ENCODE measurements at regions not wholly inside any gene's neighbourhood (a gene's known extent, or its start where the extent isn't known, plus 50 kb on each side); places are given as distances from the start of the nearest gene placed in this dataset.

DNA sequence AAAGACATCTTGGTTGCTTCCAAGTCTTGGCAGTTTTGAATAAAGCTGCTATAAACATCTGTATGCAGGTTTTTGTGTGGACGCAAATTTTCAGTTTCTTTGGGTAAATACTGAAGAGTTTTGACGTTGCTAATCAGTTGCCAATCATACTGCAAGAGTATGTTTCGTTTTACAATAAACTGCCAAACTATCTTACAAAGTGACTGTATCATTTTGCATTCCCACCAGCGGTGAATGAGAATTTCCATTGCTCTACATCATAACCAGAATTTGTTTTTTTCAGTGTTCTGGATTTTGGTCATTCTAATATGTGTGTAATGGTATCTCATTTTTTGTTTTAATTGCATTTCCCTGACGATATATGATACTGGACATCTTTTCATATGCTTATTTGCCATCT, 190.8 kb upstream of the PARP11 start:
- TF ChIP-seq EGR1 (IDR thresholded peaks at IDR 0.05) = no peak
- TF ChIP-seq TEAD4 (IDR thresholded peaks at IDR 0.05) = no peak
- TF ChIP-seq, protein P1, sequence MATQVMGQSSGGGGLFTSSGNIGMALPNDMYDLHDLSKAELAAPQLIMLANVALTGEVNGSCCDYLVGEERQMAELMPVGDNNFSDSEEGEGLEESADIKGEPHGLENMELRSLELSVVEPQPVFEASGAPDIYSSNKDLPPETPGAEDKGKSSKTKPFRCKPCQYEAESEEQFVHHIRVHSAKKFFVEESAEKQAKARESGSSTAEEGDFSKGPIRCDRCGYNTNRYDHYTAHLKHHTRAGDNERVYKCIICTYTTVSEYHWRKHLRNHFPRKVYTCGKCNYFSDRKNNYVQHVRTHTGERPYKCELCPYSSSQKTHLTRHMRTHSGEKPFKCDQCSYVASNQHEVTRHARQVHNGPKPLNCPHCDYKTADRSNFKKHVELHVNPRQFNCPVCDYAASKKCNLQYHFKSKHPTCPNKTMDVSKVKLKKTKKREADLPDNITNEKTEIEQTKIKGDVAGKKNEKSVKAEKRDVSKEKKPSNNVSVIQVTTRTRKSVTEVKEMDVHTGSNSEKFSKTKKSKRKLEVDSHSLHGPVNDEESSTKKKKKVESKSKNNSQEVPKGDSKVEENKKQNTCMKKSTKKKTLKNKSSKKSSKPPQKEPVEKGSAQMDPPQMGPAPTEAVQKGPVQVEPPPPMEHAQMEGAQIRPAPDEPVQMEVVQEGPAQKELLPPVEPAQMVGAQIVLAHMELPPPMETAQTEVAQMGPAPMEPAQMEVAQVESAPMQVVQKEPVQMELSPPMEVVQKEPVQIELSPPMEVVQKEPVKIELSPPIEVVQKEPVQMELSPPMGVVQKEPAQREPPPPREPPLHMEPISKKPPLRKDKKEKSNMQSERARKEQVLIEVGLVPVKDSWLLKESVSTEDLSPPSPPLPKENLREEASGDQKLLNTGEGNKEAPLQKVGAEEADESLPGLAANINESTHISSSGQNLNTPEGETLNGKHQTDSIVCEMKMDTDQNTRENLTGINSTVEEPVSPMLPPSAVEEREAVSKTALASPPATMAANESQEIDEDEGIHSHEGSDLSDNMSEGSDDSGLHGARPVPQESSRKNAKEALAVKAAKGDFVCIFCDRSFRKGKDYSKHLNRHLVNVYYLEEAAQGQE (IDR thresholded peaks at IDR 0.05; ENCODE audit: low read depth) = no peak
- TF ChIP-seq RAD21 (IDR thresholded peaks at IDR 0.05; ENCODE audit: low read depth) = no peak
- no peak for TF ChIP-seq YY1 (IDR thresholded peaks at IDR 0.05; ENCODE audit: low read depth)
- TF ChIP-seq TCF12 (IDR thresholded peaks at IDR 0.05; ENCODE audit: low read depth) = no peak
- TF ChIP-seq, protein P2, sequence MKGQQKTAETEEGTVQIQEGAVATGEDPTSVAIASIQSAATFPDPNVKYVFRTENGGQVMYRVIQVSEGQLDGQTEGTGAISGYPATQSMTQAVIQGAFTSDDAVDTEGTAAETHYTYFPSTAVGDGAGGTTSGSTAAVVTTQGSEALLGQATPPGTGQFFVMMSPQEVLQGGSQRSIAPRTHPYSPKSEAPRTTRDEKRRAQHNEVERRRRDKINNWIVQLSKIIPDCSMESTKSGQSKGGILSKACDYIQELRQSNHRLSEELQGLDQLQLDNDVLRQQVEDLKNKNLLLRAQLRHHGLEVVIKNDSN (IDR thresholded peaks at IDR 0.05) = no peak
- no peak for TF ChIP-seq TAF1 (IDR thresholded peaks at IDR 0.05; ENCODE audit: low read depth)
- TF ChIP-seq EP300 (IDR thresholded peaks at IDR 0.05; ENCODE audit: borderline replicate concordance) = no peak
- TF ChIP-seq CEBPB (IDR thresholded peaks at IDR 0.05) = no peak
- TF ChIP-seq, protein P3, sequence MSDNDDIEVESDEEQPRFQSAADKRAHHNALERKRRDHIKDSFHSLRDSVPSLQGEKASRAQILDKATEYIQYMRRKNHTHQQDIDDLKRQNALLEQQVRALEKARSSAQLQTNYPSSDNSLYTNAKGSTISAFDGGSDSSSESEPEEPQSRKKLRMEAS (IDR thresholded peaks at IDR 0.05) = no peak
- no peak for TF ChIP-seq CREB1 (IDR thresholded peaks at IDR 0.05; ENCODE audit: low read depth)
